Choroid plexus epithelial cell (primary cell): ENCODE measurements at regions not wholly inside any gene's neighbourhood (a gene's known extent, or its start where the extent isn't known, plus 50 kb on each side); places are given as distances from the start of the nearest gene placed in this dataset.

Source experiments
- DNase-seq: peaks from one replicate; pipeline ENCODE4 v3.0.0-alpha.2; 2010; ENCODE audit warnings: low read depth
- H3K4me3 ChIP-seq: 2 replicates; pipeline ENCODE4 v1.5.1; 2011; ENCODE audit warnings: low read depth, mild to moderate bottlenecking, control low read depth, low read length, moderate library complexity
- TF ChIP-seq, protein P1 (sequence below): conservative IDR thresholded peaks from 2 replicates; pipeline ENCODE4 v1.5.1; 2011; ENCODE audit warnings: low read depth, mild to moderate bottlenecking, control low read depth, inconsistent platforms, low read length, moderate library complexity

GRCh38 chr15:92327033-92327432 lies 66.6 kb upstream of the ST8SIA2 start:
- TF ChIP-seq, protein P1, sequence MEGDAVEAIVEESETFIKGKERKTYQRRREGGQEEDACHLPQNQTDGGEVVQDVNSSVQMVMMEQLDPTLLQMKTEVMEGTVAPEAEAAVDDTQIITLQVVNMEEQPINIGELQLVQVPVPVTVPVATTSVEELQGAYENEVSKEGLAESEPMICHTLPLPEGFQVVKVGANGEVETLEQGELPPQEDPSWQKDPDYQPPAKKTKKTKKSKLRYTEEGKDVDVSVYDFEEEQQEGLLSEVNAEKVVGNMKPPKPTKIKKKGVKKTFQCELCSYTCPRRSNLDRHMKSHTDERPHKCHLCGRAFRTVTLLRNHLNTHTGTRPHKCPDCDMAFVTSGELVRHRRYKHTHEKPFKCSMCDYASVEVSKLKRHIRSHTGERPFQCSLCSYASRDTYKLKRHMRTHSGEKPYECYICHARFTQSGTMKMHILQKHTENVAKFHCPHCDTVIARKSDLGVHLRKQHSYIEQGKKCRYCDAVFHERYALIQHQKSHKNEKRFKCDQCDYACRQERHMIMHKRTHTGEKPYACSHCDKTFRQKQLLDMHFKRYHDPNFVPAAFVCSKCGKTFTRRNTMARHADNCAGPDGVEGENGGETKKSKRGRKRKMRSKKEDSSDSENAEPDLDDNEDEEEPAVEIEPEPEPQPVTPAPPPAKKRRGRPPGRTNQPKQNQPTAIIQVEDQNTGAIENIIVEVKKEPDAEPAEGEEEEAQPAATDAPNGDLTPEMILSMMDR: no peak
- no peak for DNase-seq
- H3K4me3 ChIP-seq: no peak overlapping the region

- TF ChIP-seq, protein P1: no peak
- DNase-seq: no peak
- no peak overlapping the region for H3K4me3 ChIP-seq
Observed at GRCh38 chr15:92328207-92328606, 65.5 kb upstream of the ST8SIA2 start.

GRCh38 chr15:92332125-92332899 lies 61.4 kb upstream of the ST8SIA2 start:
- no peak overlapping the region for H3K4me3 ChIP-seq
- TF ChIP-seq, protein P1: no peak
- DNase-seq: no peak

- TF ChIP-seq, protein P1: no peak
- no peak overlapping the region for H3K4me3 ChIP-seq
- no peak for DNase-seq
Observed at GRCh38 chr15:92333709-92334108, 60.0 kb upstream of the ST8SIA2 start.

GRCh38 chr15:92336419-92336987 lies 57.2 kb upstream of the ST8SIA2 start:
- TF ChIP-seq, protein P1: no peak
- no peak for DNase-seq
- no peak overlapping the region for H3K4me3 ChIP-seq

DNA sequence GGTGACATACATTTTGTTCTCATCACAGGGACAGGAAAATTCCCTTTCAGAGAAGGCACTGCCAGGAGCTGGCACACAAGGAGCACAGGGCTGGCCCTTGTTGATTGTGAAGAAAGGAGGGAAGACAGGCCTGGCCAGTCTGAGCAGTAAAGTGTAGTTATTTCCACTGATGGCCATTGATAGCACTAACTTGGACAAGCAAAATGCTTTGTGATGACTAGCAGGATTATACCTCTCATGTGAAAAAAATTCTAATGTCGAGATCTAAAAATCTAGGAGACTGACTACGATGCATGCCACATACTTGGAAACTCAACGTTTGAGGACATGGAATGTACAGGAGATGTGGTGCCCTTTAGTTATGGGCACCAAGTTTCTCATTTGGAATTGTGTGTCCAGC lies 54.3 kb upstream of the ST8SIA2 start:
- DNase-seq: no peak
- no peak overlapping the region for H3K4me3 ChIP-seq
- TF ChIP-seq, protein P1: no peak
